NCI-H2227 (cell line): ENCODE measurements at regions not wholly inside any gene's neighbourhood (a gene's known extent, or its start where the extent isn't known, plus 50 kb on each side); places are given as distances from the start of the nearest gene placed in this dataset.

Experiments used
- DNase-seq: peaks from one replicate; lab custom pipeline; 2025; ENCODE audit not compliant: unreplicated experiment; lab: John Stamatoyannopoulos, UW

GRCh38 chr7:53940483-53940882, 601.7 kb upstream of the VSTM2A start:
- no peak for DNase-seq

GRCh38 chr7:53947732-53948131, 594.4 kb upstream of the VSTM2A start:
- DNase-seq: no peak

- no peak for DNase-seq
Measured at GRCh38 chr7:53965716-53966115, 576.5 kb upstream of the VSTM2A start.

GRCh38 chr7:53983480-53983879, 558.7 kb upstream of the VSTM2A start:
- DNase-seq: no peak

GRCh38 chr7:53984776-53985175, 557.4 kb upstream of the VSTM2A start:
- no peak for DNase-seq

GRCh38 chr7:53988376-53988775, 553.8 kb upstream of the VSTM2A start:
- no peak for DNase-seq

GRCh38 chr7:53993224-53993623, 549.0 kb upstream of the VSTM2A start:
- no peak for DNase-seq

GRCh38 chr7:53996876-53997275, 545.3 kb upstream of the VSTM2A start:
- no peak for DNase-seq

GRCh38 chr7:54014765-54015164, 527.4 kb upstream of the VSTM2A start:
- no peak for DNase-seq

GRCh38 chr7:54015251-54015650, 526.9 kb upstream of the VSTM2A start:
- DNase-seq: no peak

- DNase-seq: no peak
Measured at GRCh38 chr7:54037873-54038272, 504.3 kb upstream of the VSTM2A start.

GRCh38 chr7:54060643-54061042, 481.5 kb upstream of the VSTM2A start:
- DNase-seq: no peak

- DNase-seq: no peak
Measured at GRCh38 chr7:54066643-54067042, 475.5 kb upstream of the VSTM2A start.

- no peak for DNase-seq
Measured at GRCh38 chr7:54069843-54070242, 472.3 kb upstream of the VSTM2A start.

- no peak for DNase-seq
Measured at GRCh38 chr7:54072710-54073109, 469.5 kb upstream of the VSTM2A start.

GRCh38 chr7:54076616-54077015, 465.6 kb upstream of the VSTM2A start:
- no peak for DNase-seq

- no peak for DNase-seq
Measured at GRCh38 chr7:54080525-54080924, 461.6 kb upstream of the VSTM2A start.

GRCh38 chr7:54080971-54081370, 461.2 kb upstream of the VSTM2A start:
- DNase-seq: no peak

- no peak for DNase-seq
Measured at GRCh38 chr7:54084340-54084739, 457.8 kb upstream of the VSTM2A start.

- DNase-seq: no peak
Measured at GRCh38 chr7:54090652-54091213, 451.4 kb upstream of the VSTM2A start.

GRCh38 chr7:54091322-54091721, 450.9 kb upstream of the VSTM2A start:
- no peak for DNase-seq

- DNase-seq: no peak
Measured at GRCh38 chr7:54097886-54098285, 444.3 kb upstream of the VSTM2A start.

- DNase-seq: no peak
Measured at GRCh38 chr7:54109501-54109900, 432.7 kb upstream of the VSTM2A start.
